Mesendoderm (in vitro differentiated cells): ENCODE measurements at regions not wholly inside any gene's neighbourhood (a gene's known extent, or its start where the extent isn't known, plus 50 kb on each side); places are given as distances from the start of the nearest gene placed in this dataset.
A peak's percentile ranks its signal among the peaks of the same experiment; 100 is the strongest.

Experiments used
- DNase-seq: peaks from one replicate; pipeline ENCODE4 v3.0.0; 2013
- H2AK5ac ChIP-seq: 2 replicates; pipeline ENCODE4 v1.6.1; 2013; ENCODE audit warnings: low read length, inconsistent platforms
- H2BK120ac ChIP-seq: 2 replicates; pipeline ENCODE4 v1.6.1; 2013; ENCODE audit warnings: low read depth, mild to moderate bottlenecking, low read length, moderate library complexity, mixed read lengths
- H2BK15ac ChIP-seq: replicated peaks from 2 replicates; pipeline ENCODE4 v1.6.1; 2013; ENCODE audit warnings: low read depth, mild to moderate bottlenecking, moderate library complexity
- H2BK5ac ChIP-seq: 2 replicates; pipeline ENCODE4 v1.6.1; 2013; ENCODE audit warnings: low read length, inconsistent platforms
- H3K18ac ChIP-seq: 2 replicates; pipeline ENCODE4 v1.6.1; 2013; ENCODE audit warnings: mild to moderate bottlenecking, low read length, mixed read lengths
- H3K23ac ChIP-seq: one replicate; pipeline ENCODE4 v1.6.1; 2013; ENCODE audit warnings: low read length
- H3K27ac ChIP-seq: 2 replicates; pipeline ENCODE4 v1.5.1; 2013; ENCODE audit warnings: low read depth, mild to moderate bottlenecking, inconsistent platforms, low read length, moderate library complexity
- H3K27me3 ChIP-seq: 2 replicates; pipeline ENCODE4 v1.6.1; 2013; ENCODE audit warnings: low read length, control low read depth, mild to moderate bottlenecking, inconsistent platforms; ENCODE audit not compliant: insufficient read depth, poor library complexity
- H3K36me3 ChIP-seq: 2 replicates; pipeline ENCODE4 v1.6.1; 2013; ENCODE audit warnings: low read length, inconsistent platforms; ENCODE audit not compliant: control insufficient read depth, insufficient read depth
- H3K4ac ChIP-seq: one replicate; pipeline ENCODE4 v1.6.1; 2013; ENCODE audit warnings: low read depth, mild to moderate bottlenecking, low read length, moderate library complexity
- H3K4me1 ChIP-seq: 2 replicates; pipeline ENCODE4 v1.6.1; 2013; ENCODE audit warnings: low read depth, low read length, inconsistent platforms; ENCODE audit not compliant: control insufficient read depth
- H3K4me2 ChIP-seq: 2 replicates; pipeline ENCODE4 v1.6.1; 2013; ENCODE audit warnings: low read length
- H3K4me3 ChIP-seq: 2 replicates; pipeline ENCODE4 v1.5.1; 2013; ENCODE audit warnings: mild to moderate bottlenecking, low read length
- H3K56ac ChIP-seq: one replicate; pipeline ENCODE4 v1.6.1; 2013; ENCODE audit warnings: low read length
- H3K79me1 ChIP-seq: 2 replicates; pipeline ENCODE4 v1.6.1; 2013; ENCODE audit warnings: low read length, inconsistent platforms
- H3K79me2 ChIP-seq: 2 replicates; pipeline ENCODE4 v1.6.1; 2013; ENCODE audit warnings: mild to moderate bottlenecking, low read length; ENCODE audit not compliant: control insufficient read depth, insufficient read depth
- H3K9ac ChIP-seq: 2 replicates; pipeline ENCODE4 v1.6.1; 2013; ENCODE audit warnings: low read length, inconsistent platforms
- H4K5ac ChIP-seq: one replicate; pipeline ENCODE4 v1.6.1; 2013; ENCODE audit warnings: low read length
- H4K8ac ChIP-seq: one replicate; pipeline ENCODE4 v1.6.1; 2013; ENCODE audit warnings: low read depth, mild to moderate bottlenecking, control low read depth, low read length, moderate library complexity
- WGBS: extraction: QIAGEN DNeasy Blood & Tissue Kit; methylation state at CpG from one replicate; pipeline ENCODE4 v1.1.7; 2013; ENCODE audit warnings: low lambda C conversion rate, missing lambda C conversion rate; ENCODE audit not compliant: insufficient coverage; ENCODE audit errors: extremely low coverage; 5-methylcytosine and 5-hydroxymethylcytosine counted together

- no peak for DNase-seq
- H3K56ac ChIP-seq = no peak overlapping the region
These were observed 108.9 kb upstream of the NKX1-1 start for GRCh38 chr4:1515156-1515555.

GRCh38 chr4:1514612-1515011 lies 108.4 kb upstream of the NKX1-1 start:
- Histone ChIP-seq H2AK5ac (no peak overlapping the region), H3K79me2 (no peaks in the 10 kb centered on the region), H3K79me1 (no peaks in the 10 kb centered on the region), H4K5ac (no peak overlapping the region), H3K4ac (no peak overlapping the region), H3K27me3 (no peaks in the 10 kb centered on the region), H2BK120ac (no peak overlapping the region), H2BK15ac (no peak overlapping the region), H3K36me3 (no peaks in the 10 kb centered on the region), H3K9ac (no peak overlapping the region), H3K4me2 (no peak overlapping the region), H3K23ac (no peak overlapping the region), H3K27ac (no peak overlapping the region), H3K56ac (no peak overlapping the region), H2BK5ac (no peak overlapping the region), H4K8ac (no peak overlapping the region), H3K18ac (no peak overlapping the region), H3K4me1 (no peaks in the 10 kb centered on the region), H3K4me3 (no peak overlapping the region)
- WGBS = no CpG with 5 or more reads among the region's 3 CpGs
- DNase-seq = no peak

More at GRCh38 chr4:1515156-1515555, 108.9 kb upstream of the NKX1-1 start:
- Histone ChIP-seq H2BK120ac (no peak overlapping the region), H3K27ac (no peak overlapping the region), H2AK5ac (no peak overlapping the region), H4K5ac (no peak overlapping the region), H3K18ac (no peak overlapping the region), H2BK5ac (no peak overlapping the region), H3K23ac (no peak overlapping the region), H3K27me3 (no peaks in the 10 kb centered on the region), H3K9ac (no peak overlapping the region), H3K79me2 (no peaks in the 10 kb centered on the region), H3K36me3 (no peaks in the 10 kb centered on the region), H2BK15ac (no peak overlapping the region), H3K4me3 (no peak overlapping the region), H3K4ac (no peak overlapping the region), H4K8ac (no peak overlapping the region), H3K79me1 (no peaks in the 10 kb centered on the region), H3K4me2 (no peak overlapping the region), H3K4me1 (no peaks in the 10 kb centered on the region)

GRCh38 chr4:1513936-1514483 lies 107.8 kb upstream of the NKX1-1 start:
- no peaks in the 10 kb centered on the region for H3K4me1 ChIP-seq
- no peak overlapping the region for H2BK5ac ChIP-seq
- H4K5ac ChIP-seq = no peak overlapping the region
- no peak overlapping the region for H2BK15ac ChIP-seq
- no peak overlapping the region for H3K9ac ChIP-seq
- DNase-seq = no peak
- H3K18ac ChIP-seq = no peak overlapping the region
- no peak overlapping the region for H3K4ac ChIP-seq
- no peaks in the 10 kb centered on the region for H3K79me2 ChIP-seq
- H4K8ac ChIP-seq = no peak overlapping the region
- H3K27me3 ChIP-seq = no peaks in the 10 kb centered on the region
- WGBS = no CpG with 5 or more reads among the region's 4 CpGs
- no peaks in the 10 kb centered on the region for H3K79me1 ChIP-seq
- no peak overlapping the region for H2BK120ac ChIP-seq
- no peak overlapping the region for H3K4me2 ChIP-seq
- no peaks in the 10 kb centered on the region for H3K36me3 ChIP-seq
- H2AK5ac ChIP-seq = no peak overlapping the region
- H3K23ac ChIP-seq = no peak overlapping the region
- H3K4me3 ChIP-seq = no peak overlapping the region
- no peak overlapping the region for H3K27ac ChIP-seq
- no peak overlapping the region for H3K56ac ChIP-seq

- Histone ChIP-seq H3K9ac (no peak overlapping the region), H2BK120ac (no peak overlapping the region), H3K4me1 (no peaks in the 10 kb centered on the region), H3K36me3 (no peaks in the 10 kb centered on the region), H3K18ac (no peak overlapping the region), H4K5ac (no peak overlapping the region), H2BK5ac (no peak overlapping the region), H3K4me2 (no peak overlapping the region), H4K8ac (no peak overlapping the region), H3K79me2 (no peaks in the 10 kb centered on the region), H3K27me3 (no peaks in the 10 kb centered on the region), H3K23ac (no peak overlapping the region), H3K27ac (no peak overlapping the region), H3K79me1 (no peaks in the 10 kb centered on the region), H2BK15ac (no peak overlapping the region), H3K56ac (peak overlapping the region; percentile 74), H2AK5ac (no peak overlapping the region), H3K4ac (no peak overlapping the region), H3K4me3 (no peak overlapping the region)
- DNase-seq = peak; percentile 65
- WGBS = no CpG with 5 or more reads among the region's 78 CpGs
These were observed 106.8 kb upstream of the NKX1-1 start for GRCh38 chr4:1512738-1513660.

- no peak overlapping the region for H4K8ac ChIP-seq
- no peak overlapping the region for H2BK15ac ChIP-seq
- H3K9ac ChIP-seq = no peak overlapping the region
- no peaks in the 10 kb centered on the region for H3K36me3 ChIP-seq
- H3K27me3 ChIP-seq = no peaks in the 10 kb centered on the region
- H3K4ac ChIP-seq = no peak overlapping the region
- WGBS = no CpG with 5 or more reads among the region's 29 CpGs
- H3K4me1 ChIP-seq = no peaks in the 10 kb centered on the region
- H3K4me2 ChIP-seq = no peak overlapping the region
- H3K79me1 ChIP-seq = no peaks in the 10 kb centered on the region
- no peak overlapping the region for H2BK120ac ChIP-seq
- no peak overlapping the region for H3K27ac ChIP-seq
- H3K79me2 ChIP-seq = no peaks in the 10 kb centered on the region
- no peak overlapping the region for H3K23ac ChIP-seq
- no peak overlapping the region for H4K5ac ChIP-seq
- no peak overlapping the region for H2BK5ac ChIP-seq
- no peak for DNase-seq
- no peak overlapping the region for H2AK5ac ChIP-seq
- no peak overlapping the region for H3K18ac ChIP-seq
- no peak overlapping the region for H3K56ac ChIP-seq
- no peak overlapping the region for H3K4me3 ChIP-seq
These were observed 106.0 kb upstream of the NKX1-1 start for GRCh38 chr4:1512051-1512737.
